ENCODE measurements at regions not wholly inside any gene's neighbourhood (a gene's known extent, or its start where the extent isn't known, plus 50 kb on each side); places are given as distances from the start of the nearest gene placed in this dataset.

DNA sequence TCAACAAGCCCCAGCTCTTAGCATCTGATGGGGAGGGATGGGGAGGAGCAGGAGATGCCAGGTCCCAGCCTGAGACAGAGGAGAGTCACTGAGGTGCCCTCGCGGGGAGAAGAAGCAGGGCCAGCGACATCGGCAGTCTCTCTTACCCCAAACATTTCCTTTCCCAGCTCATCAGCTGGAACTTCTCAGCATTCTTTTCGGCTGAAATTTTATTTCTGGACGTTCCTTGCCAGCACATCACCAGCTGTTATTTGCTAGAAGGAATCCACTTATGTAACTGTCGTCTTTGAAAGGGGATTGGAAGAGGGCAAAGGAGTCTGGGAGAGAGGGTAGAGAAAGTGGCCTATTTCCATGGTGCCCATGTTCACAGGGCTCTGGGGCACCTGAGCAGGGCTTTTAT, 101.0 kb upstream of the SHH start:
- ChIA-PET CTCF (no interaction called here), POLR2A (no interaction called here)
- Mint-ChIP-seq H3K27me3 (no peaks in the 10 kb centered on the region), H3K4me1 (ENCODE audit: low read depth) (no peaks in the 10 kb centered on the region), H3K27ac (no peak overlapping the region), H3K4me3 (no peak overlapping the region), H3K9me3 (peaks cover 14% of the 10 kb centered on the region), H3K36me3 (ENCODE audit: low read depth) (no peaks in the 10 kb centered on the region)
- DNase-seq, result no peak
- ATAC-seq, result no peak
- TF ChIP-seq, protein P1, sequence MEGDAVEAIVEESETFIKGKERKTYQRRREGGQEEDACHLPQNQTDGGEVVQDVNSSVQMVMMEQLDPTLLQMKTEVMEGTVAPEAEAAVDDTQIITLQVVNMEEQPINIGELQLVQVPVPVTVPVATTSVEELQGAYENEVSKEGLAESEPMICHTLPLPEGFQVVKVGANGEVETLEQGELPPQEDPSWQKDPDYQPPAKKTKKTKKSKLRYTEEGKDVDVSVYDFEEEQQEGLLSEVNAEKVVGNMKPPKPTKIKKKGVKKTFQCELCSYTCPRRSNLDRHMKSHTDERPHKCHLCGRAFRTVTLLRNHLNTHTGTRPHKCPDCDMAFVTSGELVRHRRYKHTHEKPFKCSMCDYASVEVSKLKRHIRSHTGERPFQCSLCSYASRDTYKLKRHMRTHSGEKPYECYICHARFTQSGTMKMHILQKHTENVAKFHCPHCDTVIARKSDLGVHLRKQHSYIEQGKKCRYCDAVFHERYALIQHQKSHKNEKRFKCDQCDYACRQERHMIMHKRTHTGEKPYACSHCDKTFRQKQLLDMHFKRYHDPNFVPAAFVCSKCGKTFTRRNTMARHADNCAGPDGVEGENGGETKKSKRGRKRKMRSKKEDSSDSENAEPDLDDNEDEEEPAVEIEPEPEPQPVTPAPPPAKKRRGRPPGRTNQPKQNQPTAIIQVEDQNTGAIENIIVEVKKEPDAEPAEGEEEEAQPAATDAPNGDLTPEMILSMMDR (IDR thresholded peaks at IDR 0.05), result no peak
- intact Hi-C loops (cut with micrococcal nuclease), result no loop called here

DNA sequence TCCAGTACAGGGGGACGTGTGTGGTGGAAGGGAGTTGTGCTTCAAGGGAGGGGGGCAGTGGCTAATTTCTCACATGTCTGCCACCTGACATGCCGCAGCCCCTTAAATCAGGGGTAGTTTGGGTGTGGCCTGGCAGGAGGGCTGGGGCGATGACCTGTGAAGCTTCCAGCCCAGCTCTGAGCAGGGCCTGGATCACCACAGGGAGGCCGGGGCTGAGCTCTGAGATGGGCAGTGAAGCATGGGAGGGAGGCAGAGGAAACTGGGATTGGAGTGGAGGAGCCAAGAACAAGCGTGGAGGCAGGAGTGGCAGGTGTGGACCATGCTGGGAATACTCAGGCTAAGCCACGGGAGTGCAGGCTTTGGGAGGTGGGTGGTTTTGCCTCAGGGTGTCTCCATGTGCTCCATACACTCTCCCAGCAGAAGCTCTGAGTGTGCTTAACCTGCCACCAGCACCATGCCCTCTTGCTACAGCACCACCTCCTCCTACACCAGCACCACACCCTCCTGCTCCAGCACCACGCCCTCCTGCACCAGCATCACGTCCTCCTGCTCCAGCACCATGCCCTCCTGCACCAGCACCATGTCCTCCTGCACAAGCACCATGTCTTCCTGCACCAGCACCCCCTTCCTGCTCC, 99.3 kb upstream of the SHH start:
- Mint-ChIP-seq H3K4me1 (ENCODE audit: low read depth) (no peaks in the 10 kb centered on the region), H3K27me3 (no peaks in the 10 kb centered on the region), H3K36me3 (ENCODE audit: low read depth) (no peaks in the 10 kb centered on the region), H3K27ac (no peak overlapping the region), H3K4me3 (no peak overlapping the region), H3K9me3 (peaks cover 14% of the 10 kb centered on the region)
- no peak for DNase-seq
- ATAC-seq, result no peak
- ChIA-PET POLR2A (no interaction called here), CTCF (no interaction called here)
- intact Hi-C loops (cut with micrococcal nuclease), result no loop called here
- TF ChIP-seq, protein P1 (IDR thresholded peaks at IDR 0.05), result no peak

- POLR2A ChIA-PET, result no interaction called here
- H3K4me3 Mint-ChIP-seq, result no peak overlapping the region
- TF ChIP-seq, protein P1 (IDR thresholded peaks at IDR 0.05), result no peak
- CTCF ChIA-PET, result no interaction called here
- DNase-seq (no peak), ATAC-seq (no peak)
- no peak overlapping the region for H3K27ac Mint-ChIP-seq
- no peaks in the 10 kb centered on the region for H3K27me3 Mint-ChIP-seq
- intact Hi-C loops (cut with micrococcal nuclease), result no loop called here
- H3K36me3 Mint-ChIP-seq (ENCODE audit: low read depth), result no peaks in the 10 kb centered on the region
- H3K9me3 Mint-ChIP-seq, result peaks cover 16% of the 10 kb centered on the region
- H3K4me1 Mint-ChIP-seq (ENCODE audit: low read depth), result no peaks in the 10 kb centered on the region
These were observed 96.1 kb upstream of the SHH start for GRCh38 chr7:155908385-155908784.

DNA sequence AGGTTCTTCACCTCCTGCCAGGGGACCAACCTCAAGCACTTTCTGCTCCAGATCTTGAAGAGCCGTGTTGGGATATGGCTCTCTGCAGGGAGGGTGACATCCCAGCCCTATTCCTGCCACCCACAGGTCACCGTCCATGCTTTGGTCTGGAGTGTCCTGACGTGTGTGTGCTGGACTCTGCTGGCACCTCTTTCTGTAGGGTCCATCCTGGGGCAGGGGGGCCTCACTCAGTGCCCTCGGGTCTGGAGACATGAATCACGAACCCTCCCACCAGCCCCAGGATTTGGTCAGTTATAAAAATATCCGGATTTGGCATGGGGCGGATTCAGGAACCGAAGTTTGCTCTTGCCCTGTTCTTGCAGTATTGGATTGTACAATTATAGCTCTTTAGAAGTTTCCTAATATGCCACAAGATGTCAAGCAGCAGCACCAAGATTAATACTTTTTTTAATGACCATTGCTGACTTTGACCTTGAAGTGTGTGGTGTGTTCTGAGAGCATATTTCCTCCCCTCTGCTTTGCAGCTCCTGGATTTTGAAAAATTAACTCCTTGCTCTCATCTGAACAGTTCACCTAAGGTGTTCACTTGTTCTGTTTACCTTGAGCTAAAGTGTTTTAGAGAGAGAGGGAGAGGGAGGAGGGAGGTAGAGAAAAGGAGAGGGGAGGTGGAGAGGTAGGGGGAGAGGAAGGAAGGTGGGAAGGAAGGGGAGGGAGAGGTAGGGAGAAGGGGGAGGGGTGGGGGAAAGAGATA, 95.4 kb upstream of the SHH start:
- ChIA-PET POLR2A (no interaction called here), CTCF (no interaction called here)
- Mint-ChIP-seq H3K9me3 (peaks cover 14% of the 10 kb centered on the region), H3K36me3 (ENCODE audit: low read depth) (no peaks in the 10 kb centered on the region), H3K4me3 (no peak overlapping the region), H3K27me3 (no peaks in the 10 kb centered on the region), H3K27ac (no peak overlapping the region), H3K4me1 (ENCODE audit: low read depth) (no peaks in the 10 kb centered on the region)
- TF ChIP-seq, protein P1 (IDR thresholded peaks at IDR 0.05), result no peak
- DNase-seq (no peak), ATAC-seq (no peak)
- intact Hi-C loops (cut with micrococcal nuclease), result no loop called here

DNA sequence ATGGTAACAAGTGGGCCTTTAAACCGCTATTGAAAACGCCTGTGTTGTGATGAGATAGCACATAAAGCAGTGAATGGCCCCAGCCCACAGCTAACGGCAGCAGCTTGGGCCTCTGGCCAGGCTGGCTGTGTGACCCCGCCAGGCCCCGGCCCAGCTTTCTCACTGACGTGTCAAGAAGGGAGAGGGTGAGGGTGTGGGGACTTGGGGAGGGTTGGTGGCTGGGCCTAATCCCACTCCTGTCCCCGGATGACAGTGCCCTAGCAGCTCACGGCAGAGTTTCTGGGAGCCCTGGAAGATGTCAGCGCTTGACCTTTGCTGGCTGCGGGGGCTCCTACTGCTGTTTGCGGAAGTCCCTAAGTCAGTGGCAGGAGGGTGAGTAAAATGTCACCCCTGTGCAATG, 88.9 kb upstream of the SHH start:
- Mint-ChIP-seq H3K27me3 (peaks cover 4% of the 10 kb centered on the region), H3K27ac (no peak overlapping the region), H3K4me3 (no peak overlapping the region), H3K36me3 (ENCODE audit: low read depth) (no peaks in the 10 kb centered on the region), H3K4me1 (ENCODE audit: low read depth) (no peaks in the 10 kb centered on the region), H3K9me3 (peaks cover 2% of the 10 kb centered on the region)
- ATAC-seq (no peak), DNase-seq (no peak)
- TF ChIP-seq, protein P1 (IDR thresholded peaks at IDR 0.05), result no peak
- intact Hi-C loops (cut with micrococcal nuclease), result no loop called here
- POLR2A ChIA-PET, result no interaction called here
- CTCF ChIA-PET, result no interaction called here
